Caki2 (cell line): ENCODE measurements at regions not wholly inside any gene's neighbourhood (a gene's known extent, or its start where the extent isn't known, plus 50 kb on each side); places are given as distances from the start of the nearest gene placed in this dataset.
"Not testable (repeated sequence)": the region's sequence is repeated elsewhere in the genome, so short reads cannot be mapped to it uniquely, and the experiment has no call there.

Experiments
- DNase-seq: peaks from one replicate; pipeline ENCODE4 v3.0.0-alpha.2; 2015; ENCODE audit warnings: low read depth
- in situ Hi-C: cut with HindIII; loops from 2 replicates; pipeline ENCODE4 v1.10.0; 2016; ENCODE audit warnings: low sequenced_read_pairs, low pct_unique_long_range_greater_than_20kb, mixed read lengths

DNA sequence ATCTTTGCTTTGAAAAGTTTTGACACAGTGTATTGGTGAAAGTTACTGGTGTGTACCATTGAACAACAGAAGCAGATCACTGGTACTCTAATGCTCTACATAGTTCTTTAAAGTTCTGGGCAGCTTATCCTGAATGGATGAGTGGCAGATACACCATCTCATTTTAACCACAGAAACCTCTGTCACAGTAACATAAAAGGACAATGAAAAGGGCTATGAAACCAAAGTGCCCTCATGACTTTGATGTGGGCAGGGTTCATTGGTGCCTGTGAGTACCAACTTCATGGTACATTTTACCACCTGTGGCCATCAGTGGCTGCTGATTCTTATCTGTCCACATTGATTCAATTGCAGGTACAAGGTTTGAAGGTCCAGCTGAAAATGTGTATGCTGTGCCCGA is 285.7 kb upstream of the PREP start:
- in situ Hi-C loops, result no loop called here
- DNase-seq, result no peak

DNA sequence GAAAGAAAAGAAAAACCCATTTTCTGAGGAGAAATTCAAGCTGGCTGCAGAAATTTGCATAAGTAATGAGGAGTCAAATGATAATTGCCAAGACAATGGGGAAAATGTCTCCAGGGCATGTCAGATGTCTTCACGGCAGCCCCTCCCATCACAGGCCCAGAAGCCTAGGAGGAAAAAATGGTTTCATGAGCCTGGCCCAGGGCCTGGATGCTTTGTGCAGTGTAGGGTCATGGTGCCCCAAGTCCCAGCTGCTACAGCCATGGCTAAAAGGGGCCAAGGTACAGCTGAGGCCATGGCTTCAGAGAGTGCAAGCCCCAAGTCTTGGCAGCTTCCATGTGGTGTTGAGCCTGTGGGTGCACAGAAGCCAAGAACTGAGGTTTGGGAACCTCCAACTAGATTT is 283.9 kb upstream of the PREP start:
- DNase-seq, in situ Hi-C loops: not testable (repeated sequence)

DNA sequence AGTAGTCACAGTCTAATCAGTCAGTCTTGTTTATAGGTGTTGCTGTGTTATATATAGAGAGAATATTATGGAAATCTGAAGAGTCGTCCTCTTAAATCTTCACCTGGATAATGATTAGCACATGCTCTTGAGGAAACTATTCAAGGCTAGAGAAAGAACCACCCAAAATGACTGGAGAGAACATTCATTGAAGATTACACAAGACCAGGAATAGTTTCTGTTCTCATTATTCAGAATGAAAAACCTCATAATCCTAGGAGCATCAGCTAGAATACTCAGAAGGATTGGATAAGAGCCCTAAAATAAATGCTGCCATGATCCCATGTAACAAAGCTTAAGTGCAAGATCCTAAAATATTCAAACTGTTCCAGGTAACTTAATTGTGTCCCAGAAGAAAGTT is 278.2 kb upstream of the PREP start:
- in situ Hi-C loops, result no loop called here
- no peak for DNase-seq

DNA sequence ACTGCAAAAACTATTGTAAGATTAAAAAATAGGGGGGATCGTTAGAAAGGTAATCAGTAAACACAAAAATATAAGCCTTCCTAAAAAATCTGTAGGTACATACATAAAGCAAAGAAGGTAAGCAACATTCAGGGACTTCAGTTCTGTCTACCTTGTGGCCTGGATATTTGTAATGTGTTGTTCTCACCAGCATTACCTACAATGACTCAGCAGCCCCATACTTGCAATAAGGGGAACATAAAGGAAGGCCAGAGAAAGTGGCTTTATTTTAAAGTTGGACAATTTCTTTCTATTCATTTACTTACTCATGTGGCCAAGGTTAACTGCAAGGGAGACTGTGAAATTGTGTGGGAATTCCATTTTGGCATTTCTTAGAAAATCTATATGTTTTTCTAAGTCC is 277.2 kb upstream of the PREP start:
- no peak for DNase-seq
- in situ Hi-C loops, result no loop called here

DNA sequence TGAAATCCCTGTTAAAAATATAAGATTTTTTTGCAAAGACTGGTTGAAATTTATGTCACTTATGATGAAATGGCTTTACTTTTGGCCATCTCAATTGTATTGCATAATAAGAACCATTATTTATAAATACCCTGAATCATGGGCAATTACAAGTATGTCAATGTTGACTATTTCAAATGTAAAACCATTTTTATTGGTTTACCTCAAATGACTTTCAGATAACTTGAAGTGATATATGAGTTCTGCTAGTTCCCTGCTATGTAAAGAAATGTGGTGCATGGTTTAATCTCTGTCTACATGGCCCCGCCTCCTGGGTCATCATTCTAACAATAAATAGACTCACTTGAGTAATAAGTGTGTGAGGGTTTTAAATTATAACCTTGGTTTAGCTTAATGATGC is 275.6 kb upstream of the PREP start:
- no peak for DNase-seq
- in situ Hi-C loops, result no loop called here

DNA sequence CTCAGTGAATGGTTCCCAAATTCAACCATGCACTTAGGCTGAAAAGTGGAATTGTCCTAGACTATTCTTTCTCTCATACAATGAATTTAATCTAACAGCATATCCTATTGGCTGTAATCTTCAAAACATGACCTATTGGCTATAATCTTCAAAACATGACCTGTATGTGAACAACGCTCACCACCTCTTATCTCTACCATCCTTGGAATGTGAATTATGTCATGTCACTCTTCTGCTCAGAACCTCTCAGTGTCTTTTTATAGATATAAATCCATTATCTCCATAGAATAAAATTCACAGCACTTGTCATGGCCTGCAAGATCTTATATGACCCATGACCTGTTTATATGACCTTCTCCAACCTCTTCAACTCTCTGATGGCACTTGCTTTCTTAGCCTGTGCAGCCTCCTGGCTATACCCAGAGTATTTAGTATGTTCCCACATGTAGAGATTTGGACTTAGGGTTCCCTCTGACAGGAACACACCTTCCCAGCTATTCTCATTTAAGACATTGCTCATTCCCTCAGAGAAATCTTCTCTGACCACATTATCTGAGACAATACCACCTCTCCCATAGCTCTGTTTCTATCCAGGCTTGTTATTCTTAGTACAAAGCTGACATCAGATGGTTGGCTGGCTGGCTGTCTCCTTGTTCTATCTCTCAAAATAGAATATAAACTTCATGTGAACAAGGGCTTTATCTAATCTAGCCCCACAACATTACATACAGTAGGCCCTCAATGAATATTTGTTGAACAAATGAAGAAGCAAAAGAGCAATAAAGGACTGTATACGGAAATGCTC is 275.0 kb upstream of the PREP start:
- in situ Hi-C loops, result no loop called here
- DNase-seq, result no peak

DNA sequence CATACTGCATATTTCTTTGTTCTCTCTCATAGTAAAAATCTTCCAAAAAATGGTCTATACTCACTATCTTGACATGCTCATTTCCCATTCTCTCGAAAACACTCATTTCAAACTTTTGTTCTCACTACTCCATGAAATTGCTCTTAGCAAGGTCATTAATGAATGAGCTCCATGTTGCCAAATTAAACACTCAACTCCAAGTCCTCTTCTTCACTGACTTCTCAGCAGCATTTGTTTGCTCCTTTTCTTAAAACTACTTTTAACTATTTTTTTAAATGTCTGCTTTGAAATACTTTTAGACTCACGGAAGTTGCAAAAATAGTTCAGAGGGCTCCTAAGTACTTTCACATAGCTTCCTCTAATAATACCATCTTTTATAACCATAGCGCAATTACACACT is 274.0 kb upstream of the PREP start:
- in situ Hi-C loops, result no loop called here
- no peak for DNase-seq

DNA sequence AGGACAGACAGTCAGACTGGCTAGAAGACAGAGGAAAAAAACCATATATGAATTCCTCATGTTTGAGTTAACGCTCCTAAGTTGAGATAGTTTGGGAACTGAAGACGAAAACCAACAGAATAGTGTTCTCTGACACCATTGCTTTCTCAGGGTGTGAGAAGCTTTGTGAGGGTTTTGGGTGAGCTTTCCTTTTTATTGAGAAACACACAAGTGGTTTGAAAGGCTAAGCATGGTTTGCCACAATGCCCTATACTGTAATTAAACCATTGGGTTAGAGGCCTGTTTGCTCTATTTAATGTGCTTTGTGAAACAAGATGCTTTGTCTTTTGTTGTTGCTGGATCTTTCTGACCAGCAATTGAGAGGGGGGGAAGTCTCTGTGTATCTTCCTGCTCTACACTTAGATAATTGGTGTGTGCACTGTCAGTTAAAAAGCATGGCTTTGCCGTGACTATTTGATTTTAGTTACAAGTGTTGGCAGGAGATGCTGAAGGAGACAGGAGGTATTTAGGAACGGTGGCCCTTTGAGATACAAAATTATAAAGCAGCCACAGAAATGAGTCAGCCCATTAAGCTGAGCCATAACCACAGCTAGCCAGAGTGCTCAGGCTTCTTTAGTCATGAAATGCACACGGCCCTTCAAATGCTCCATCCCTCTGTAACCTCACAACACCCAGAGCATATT is 273.0 kb upstream of the PREP start:
- in situ Hi-C loops, result no loop called here
- DNase-seq, result peak; percentile 30

DNA sequence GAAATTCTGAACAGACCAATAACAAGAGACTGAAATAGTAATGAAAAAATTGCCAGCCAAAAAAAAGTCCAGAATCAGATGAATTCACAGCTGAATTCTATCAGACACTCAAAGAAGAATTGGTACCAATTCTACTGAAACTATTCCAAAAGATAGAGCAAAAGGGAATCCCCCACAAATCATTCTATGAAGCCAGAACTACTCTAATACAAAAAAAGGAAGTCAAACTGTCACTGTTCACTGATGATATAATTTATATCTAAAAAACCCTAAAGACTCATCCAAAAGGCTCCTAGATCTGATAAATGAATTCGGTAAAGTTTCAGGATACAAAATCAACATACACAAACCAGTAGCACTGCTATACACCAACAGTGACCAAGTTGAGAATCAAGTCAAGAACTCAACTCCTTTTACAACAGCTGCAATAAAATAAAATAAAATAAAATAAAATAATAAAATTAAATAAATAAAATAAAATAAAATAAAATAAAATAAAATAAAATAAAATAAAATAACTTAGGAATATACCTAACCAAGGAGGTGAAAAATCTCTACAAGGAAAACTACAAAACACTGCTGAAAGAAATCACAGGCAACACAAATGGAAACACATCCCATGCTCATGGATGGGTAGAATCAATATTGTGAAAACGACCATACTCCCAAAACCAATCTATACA is 270.1 kb upstream of the PREP start:
- in situ Hi-C loops, DNase-seq: not testable (repeated sequence)

DNA sequence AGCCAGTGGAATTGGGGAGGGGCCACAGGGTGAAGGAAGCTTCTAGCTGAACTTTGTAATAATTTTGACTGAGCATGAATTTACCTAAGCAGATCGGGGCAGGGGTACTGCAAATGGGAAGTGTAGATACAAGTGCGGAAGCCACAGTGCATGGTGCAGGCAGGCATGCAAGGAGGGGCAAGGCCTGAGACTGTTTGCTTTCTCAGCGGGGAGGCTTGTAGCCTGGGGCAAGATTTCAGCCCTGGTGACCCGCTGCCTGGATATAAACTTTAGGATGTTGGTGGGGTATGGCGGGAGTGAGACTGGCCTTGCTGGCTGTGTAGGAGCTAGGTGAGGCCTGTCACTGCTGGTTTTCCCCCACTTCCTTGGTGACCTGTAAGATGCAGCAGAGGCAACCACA is 266.4 kb upstream of the PREP start:
- no peak for DNase-seq
- in situ Hi-C loops, result no loop called here

DNA sequence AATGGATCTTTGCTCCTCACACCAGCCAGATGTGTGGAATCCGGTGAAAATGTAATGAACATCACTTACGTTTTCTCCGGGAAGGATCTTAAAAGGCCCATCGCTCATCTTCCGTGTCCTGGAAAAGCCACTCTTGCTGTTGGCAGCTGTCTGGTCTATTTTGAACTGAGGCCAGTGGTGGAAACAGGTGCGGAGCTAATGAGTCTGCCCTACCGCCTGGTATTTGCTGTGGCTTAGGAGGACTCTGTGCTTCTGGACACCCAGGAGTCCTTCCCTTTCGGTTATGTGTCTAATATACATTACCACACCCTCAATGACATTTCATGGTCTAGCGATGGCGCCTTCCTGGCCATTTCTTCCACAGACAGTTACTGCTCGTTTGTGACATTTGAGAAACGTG is 264.2 kb upstream of the PREP start:
- in situ Hi-C loops, result no loop called here
- DNase-seq, result no peak

DNA sequence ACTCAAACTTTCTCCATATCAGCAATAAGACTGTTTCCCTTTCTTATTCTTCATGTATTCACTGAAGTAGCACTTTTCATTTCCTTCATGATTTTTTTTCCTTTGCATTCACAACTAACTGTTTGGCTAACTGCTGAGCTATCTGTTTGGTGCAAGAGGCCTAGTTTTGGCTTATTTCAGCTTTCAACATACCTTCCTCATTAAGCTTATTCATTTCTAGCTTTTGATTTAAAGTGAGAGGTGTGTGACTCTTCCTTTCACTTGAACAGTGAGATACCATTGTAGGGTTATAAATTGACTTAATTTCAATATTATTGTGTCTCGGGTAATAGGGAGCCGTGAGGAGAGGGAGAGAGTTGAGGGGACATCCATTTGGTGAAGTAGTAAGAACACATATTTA is 262.0 kb upstream of the PREP start:
- DNase-seq, result no peak
- in situ Hi-C loops, result no loop called here

DNA sequence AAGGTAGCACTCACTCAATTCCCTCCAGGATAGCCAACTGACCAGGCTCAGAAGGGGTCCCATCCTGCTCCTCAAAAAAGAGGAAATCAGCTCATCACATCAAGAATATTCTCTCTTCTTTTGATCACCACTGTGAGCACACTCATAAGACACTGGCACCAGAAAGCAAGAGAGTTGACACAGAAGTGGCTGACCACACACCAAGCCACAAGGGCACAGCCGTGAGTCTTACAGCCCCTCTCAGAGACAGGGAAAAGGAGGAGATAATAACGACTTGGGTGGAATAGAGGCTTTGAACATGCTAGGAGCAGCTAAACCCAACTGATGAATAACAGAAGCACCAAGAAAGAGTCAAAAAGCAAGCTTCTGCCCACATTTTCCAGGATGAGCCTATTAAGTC is 249.1 kb upstream of the PREP start:
- in situ Hi-C loops, result no loop called here
- DNase-seq, result no peak

DNA sequence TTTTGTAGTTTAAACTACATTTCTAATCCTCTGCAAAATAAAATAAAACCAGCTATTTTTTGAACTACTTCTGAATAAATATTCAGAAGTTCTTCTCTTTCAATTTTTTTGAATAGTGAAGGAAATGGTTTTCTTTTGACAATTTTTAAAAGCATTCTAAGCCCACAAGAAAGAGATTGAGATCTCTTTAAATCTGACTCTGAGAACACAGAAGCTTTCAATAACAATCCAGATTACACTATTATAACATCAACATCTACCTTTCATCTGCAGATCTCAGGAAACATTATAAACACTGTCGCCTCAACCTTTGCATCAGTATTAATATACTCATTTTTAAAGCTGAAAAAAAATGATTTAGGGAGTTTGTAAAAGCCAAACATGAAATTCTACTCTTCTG is 247.5 kb upstream of the PREP start:
- no peak for DNase-seq
- in situ Hi-C loops, result no loop called here

DNA sequence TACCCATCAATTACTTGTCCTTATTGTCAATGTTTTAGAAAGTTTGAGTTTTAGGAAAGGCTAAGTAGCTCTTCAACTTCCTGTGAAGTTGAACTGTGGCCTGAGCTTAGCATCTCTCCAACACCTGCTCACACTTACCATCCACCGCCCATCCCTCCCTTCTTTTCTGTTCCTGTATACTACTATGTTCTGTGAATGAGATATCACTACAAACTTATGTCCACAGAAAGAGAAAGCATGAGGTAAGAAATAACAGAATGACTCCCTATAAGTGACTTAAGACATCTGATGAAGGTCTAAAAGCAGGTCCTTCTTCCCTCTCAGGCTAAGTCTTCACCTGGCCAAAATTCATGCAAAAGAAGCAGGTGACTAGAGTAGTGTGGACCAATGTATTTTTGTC is 246.3 kb upstream of the PREP start:
- DNase-seq, result no peak
- in situ Hi-C loops, result no loop called here

DNA sequence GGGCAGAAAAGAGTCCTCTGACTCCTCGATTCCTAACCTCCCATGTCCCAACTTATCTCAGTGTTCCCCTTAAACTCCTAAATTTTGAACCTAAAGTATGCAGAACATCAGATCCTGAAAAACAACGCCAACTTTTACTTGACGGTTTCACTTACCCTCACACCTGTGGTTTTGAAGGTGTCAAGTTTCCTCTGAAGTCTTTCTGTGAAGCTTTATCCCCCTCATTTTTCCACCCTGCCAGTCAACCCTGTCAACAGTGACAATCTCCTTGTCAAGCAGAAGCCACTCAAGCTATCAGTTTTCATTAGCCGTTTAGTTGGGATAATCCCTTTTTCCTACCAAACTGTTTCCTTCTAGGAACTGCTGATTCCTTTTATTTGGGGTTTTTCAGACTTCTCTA is 245.4 kb upstream of the PREP start:
- in situ Hi-C loops, result no loop called here
- DNase-seq, result no peak

DNA sequence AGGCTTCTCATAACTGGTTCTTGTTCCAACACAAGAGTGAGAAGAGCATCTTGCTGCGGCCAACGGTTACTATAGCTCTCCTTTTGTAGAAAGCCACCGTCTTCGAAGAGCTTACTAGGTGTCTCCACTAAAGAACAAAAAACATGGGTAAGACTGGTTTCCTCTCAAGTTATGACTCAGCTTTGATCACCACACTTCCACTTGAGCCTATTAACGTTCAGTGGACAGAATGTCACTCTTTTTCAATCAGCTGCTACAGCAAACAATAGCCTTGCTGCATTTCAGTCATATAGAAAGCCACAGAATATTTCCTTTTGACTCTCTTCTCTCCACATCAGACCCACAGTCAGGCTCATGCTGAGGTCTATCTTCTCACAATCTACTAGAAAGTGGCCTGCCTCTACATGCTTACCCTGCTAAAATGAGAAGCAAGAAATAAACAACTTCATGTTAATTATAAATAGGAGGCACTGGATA is 243.5 kb upstream of the PREP start:
- in situ Hi-C loops, result no loop called here
- DNase-seq, result no peak

DNA sequence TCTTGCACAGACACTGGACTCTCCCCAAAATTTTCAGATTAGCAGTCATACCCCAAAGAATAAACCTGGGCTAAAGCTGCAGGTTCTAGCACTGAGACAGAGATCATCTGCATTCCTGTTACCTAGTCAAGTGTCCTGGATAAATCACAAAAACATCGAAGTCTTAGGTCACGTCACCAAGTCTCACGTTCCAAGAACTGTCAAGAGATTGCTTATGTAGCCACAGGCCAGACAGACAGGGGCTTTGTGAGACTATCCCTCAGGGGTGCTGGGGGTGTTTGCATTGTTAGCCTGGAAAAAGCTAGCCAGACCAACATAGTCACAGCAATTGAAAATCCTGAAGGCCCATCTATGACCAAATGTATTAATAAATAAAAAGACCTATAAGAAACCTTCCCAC is 243.1 kb upstream of the PREP start:
- in situ Hi-C loops, result no loop called here
- no peak for DNase-seq

DNA sequence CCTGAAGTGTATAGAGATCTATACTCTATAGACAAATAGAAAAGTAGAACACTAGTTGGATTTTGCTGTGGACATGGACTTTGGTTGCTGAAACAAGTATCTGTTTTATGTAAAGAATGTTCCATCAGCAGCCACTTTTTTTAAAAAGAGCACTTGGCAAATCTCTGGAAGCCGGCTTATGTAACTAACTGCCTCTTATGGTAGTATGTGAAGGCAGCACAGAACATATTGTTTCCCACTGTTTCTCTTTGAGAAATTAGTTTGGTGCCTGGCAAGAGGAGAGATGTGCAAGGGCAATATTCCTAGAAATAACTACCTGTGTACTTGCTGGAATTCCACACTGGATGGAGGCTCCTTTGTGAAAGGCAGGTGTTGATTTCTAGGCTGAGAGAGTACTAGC is 242.3 kb upstream of the PREP start:
- no peak for DNase-seq
- in situ Hi-C loops, result no loop called here
